NCI-H2227 treated with DMSO at 0.1 percent for 48 hours (cell line): ENCODE measurements at regions not wholly inside any gene's neighbourhood (a gene's known extent, or its start where the extent isn't known, plus 50 kb on each side); places are given as distances from the start of the nearest gene placed in this dataset.
"Not testable (repeated sequence)": the region's sequence is repeated elsewhere in the genome, so short reads cannot be mapped to it uniquely, and the experiment has no call there.

Source experiments
- DNase-seq: peaks from one replicate; lab custom pipeline; 2025; lab: John Stamatoyannopoulos, UW

DNA sequence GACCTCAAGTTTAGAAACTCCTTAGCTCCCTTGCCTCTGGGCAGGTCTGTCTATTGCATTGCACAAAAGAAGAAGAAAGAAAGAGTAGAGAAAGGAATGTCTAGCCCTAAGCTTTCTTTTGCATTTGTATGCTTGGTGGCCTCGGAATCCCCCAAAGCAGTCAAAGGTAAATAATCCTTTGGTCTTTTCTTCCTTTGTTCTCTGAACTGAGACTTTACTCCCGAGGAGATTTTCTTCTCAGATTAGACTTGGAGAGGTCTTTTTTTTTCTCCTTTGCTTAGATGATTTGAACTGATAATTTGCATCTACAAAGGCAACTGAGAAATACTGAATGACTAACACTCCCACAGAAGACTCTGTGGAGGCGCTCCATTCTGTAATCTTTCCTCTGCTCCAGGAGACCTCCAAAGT is 93.2 kb downstream of the AKR1D1 start:
- DNase-seq, result no peak

DNA sequence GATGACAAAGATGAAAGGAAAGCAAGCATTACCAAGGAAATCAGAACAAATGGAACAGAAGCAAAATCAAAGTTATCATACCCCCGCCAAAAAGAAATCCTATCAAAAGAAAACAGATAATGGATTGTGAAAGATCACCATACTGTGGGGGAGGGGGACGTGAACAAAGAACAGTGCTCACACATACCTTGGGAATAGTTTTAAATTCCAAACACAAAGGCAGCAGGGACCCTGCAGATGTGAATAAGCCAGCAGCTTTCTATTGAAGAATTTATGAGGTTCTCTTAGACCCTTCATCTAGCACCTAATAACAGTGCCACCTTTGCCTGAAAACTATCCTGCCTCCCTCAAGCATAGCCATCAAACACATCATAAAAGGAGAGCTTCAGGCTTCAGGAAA is 94.0 kb downstream of the AKR1D1 start:
- no peak for DNase-seq

DNA sequence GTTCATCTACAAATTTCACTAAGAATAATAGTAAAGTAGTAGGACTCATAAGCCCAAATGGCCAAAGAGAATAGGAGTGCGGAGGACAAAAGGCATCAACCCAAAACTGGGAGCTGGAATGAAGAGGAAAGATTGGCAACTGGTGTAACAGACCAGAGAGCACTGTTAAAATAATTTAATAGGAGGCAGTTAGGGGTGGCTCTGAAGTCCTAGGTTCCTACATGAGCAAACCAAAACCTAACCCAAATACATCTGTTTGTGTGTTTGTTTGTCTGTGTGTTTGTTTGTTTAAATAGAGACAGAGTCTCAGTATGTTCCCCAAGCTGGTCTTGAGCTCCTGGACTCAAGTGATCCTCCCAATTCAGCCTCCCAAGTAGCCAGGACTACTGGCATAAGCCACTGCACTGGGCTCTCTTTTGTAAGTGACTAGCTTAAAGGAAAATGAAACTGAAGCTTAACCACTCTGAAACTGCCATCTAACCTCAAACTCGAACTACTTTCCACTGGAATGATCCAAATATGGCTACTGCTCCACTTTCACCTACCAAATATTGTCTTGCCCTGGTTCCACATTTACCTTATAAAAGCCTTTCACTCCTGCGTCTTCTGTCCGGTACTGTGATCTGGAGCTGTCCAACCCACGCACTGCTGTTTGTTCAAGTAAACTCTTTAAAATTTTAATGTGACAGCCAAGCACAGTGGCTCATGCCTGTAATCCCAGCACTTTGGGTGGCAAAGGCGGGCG is 94.9 kb downstream of the AKR1D1 start:
- no peak for DNase-seq

DNA sequence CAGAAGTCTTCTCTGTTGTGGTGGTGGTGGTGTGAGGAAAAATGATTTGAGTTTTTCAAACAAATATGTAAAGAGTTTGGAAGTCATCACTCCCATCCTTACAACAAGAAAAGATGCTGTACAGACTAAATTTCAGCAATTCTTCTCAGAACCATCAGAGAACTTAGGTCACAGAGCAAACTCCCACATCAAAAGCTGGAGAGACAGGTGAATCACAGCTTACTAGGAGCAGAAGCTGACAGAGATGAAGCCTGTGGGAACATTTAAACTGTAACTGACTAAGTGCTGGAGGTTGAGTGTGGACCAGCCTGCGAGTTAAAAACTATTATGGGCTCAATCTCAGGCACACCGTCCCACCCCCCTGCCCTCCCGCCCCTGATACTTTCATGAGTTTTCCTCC is 97.3 kb downstream of the AKR1D1 start:
- no peak for DNase-seq

DNA sequence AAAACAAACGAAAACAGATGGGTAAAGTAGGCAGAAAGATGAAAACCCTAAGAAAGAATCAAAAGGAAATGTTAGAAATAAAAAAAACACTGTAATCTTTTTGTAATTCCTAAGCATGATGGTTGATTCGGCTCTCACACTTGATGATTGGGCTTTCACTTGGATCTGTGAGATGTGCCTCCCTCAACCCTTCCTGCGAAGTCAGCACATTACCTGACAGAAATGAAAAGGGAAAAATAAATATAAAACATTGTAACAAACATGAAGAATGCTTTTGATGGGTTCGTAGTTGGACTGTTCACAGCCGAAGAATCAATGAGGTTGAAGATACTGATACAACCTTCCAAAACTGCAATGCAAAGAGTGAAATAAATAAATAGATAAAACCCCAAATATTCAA is 99.8 kb downstream of the AKR1D1 start:
- no peak for DNase-seq

DNA sequence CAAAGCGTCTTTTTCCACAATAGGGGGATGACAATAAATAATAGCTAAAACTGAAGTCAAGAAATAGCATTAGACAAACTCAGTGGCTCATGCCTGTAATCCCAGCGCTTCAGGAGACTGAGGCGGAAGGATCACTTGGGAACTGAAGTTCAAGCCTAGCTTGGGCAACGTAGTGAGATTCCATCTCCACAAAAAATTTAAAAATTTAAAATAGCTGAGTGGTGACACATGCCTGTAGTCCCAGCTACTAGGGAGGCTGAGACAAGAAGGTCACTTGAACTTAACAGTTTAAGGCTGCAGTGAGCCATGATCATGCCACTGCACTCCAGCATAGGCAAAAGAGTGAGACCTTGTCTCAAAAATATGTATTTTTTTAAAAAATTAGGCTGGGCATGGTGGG is 107.9 kb downstream of the AKR1D1 start:
- no peak for DNase-seq

DNA sequence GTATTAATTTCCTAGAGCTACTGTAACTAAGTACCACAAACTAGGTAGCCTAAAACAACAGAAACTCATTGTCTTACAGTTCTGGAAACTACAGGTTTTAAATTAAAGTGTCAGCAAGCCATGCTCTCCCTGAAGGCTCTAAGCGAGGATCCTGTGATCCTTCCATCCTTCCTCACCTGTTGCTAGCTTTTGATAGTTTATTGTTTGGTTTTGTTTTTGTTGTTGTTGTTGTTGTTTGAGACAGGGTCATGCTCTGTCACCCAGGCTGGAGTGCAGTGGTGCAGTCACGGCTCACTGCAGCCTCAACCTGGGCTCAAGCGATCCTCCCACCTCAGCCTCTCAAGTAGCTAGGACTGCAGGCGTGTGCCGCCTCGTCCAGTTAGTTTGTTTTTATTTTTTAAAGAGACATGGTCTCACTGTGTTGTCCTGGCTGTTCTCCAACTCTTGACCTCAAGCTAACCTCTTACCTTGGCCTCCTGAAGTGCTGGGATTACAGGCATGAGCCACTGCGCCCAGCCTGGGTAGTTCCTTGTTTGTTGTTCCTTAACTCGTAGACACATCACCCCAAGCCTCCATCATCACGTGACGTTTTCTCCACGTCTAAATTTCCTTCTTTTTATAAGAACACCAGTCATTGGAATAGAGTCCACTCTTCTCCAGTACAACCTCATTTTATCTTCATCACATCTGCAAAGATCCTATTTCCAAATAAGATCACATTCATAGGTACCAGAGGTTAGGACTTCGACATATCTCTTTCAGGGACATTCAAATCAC is 109.1 kb downstream of the AKR1D1 start:
- no peak for DNase-seq

DNA sequence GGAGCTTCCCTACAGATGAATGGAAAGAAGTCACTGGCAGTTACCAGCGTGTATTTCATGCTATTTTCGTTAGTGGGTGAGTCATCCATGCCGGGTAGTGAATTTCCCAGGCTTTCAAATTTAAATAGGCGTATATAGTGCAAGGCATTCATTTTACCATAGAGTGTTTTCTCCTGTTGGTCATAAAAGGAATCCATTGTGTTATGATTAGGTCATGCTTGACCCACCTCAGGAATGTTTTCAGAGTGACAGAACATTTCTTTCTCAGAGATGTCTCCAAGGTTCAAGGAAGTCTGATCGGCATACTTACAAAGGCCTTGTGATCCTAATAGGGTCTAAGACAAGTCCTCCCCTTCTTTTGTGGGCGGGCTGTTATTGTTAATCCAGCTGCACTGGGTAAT is 110.7 kb downstream of the AKR1D1 start:
- DNase-seq, result no peak

DNA sequence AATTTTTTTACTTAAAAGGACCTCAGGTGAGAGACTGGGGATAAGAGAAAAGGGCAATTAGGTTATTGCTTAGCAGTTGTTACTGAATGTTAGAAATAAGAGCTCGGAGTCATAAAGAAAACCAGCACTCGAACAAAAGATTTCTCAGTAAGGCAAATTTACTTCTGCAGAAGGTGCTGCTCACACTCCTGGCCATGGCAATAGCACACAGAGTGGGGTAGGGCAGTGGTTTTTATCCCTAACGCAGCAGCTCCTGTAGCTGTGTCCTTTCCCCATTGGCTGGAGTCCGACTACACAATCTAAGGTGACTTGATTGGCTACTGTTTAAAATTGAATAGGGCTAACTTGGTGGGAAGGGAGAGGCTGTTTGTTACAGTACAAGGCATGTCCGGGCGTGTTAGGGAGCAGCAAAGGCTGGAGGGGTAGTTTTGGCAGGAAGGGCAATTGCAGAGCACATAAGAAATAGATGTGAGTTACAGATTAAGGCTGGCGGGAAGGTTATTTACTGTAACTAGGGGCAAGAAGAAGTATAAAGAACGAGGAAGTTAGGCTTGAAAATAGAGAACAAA is 112.1 kb downstream of the AKR1D1 start:
- DNase-seq, result no peak

DNA sequence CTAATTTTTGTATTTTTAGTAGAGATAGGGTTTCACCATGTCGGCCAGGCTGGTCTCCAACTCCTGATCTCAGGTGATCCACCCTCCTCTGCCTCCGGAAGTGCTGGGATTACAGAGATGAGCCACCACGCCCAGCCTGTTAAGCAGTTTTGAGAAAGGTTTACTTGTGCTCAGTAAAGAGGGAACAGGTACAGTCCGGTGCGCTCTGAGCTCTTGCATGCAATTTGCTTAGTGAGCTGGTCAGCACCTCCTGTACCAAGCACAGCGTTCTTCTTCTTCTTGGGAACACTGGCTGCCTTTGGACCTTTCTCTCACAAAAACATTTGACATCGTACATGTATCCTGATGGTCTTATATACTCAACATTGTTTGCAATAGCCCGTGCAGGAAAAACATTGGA is 118.3 kb downstream of the AKR1D1 start:
- DNase-seq, result no peak

DNA sequence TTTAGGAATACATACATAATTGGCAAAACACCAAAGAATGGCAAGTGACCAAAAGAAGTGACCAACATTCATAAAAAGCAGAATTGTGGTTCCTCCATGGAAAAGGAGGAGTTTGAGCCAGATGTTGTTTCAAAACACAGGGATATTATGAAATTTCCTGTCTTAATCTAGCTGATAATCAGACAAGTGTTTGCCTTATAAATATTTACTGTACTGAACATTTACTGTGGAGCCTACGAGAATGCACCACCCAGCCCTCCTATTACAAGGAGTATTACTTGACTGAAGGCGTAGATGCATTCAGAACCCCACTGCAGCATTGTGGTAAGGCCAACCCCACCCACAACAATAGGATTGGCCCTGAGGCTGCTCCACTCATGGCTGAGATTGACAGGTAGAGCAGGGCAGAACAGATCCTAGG is 118.9 kb downstream of the AKR1D1 start:
- DNase-seq, result no peak

DNA sequence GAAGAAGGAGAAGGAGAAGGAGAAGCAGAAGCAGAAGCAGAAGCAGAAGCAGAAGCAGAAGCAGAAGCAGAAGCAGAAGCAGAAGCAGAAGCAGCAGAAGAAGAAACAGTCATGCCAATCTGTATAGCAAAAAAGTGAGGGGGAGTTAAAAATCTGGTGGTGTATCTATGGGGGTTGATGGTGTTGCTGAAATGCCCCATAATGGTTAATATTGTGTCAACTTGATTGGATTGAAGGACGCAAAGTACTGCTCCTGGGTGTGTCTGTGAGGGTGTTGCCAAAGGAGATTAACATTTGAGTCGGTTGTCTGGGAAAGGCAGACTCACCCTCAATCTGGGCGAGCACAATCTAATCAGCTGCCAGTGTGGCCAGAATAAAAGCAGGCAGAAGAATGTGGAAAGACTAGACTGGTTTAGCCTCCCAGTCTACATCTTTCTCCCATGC is 120.3 kb downstream of the AKR1D1 start:
- not testable (repeated sequence) for DNase-seq

DNA sequence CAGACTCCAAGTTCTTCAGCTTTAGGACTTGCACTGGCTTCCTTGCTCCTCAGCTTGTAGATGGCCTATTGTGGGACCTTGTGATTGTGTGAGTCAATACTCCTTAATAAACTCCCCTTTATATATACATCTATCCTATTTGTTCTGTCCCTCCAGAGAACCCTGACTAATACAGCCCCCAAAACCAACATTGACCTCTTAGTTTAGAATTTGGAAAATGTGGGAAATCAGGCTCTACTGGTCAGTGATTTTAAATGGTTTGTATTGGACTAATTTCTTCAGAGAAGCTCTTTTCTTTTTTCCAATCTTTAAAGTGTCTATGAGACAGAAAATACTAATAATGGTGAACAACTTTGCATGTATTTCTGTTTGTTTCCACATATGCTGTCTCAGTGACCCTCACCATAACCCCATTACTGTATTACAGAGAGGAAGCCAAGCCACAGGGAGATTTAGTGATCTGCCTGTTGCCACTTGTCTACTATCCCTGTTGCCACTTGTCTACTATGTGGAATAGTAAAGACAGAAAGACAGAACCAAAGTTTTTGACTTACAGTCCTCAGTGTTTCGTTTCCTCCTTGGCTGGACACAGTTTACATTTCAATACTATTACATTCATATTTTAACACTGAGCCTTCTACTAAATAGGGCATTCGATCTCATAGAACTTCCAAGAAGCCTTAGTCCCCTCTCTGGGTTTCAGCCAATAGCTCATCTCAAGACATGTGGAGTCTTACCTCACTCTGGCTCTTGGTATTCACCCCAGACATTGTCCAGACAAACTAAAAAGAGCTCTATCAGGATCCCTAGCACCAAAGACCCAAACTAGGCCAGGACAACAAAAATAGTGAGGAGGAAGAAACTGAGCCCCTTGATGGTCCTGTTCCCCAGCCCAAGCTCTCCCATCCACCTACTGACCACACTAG is 121.0 kb downstream of the AKR1D1 start:
- DNase-seq, result no peak

DNA sequence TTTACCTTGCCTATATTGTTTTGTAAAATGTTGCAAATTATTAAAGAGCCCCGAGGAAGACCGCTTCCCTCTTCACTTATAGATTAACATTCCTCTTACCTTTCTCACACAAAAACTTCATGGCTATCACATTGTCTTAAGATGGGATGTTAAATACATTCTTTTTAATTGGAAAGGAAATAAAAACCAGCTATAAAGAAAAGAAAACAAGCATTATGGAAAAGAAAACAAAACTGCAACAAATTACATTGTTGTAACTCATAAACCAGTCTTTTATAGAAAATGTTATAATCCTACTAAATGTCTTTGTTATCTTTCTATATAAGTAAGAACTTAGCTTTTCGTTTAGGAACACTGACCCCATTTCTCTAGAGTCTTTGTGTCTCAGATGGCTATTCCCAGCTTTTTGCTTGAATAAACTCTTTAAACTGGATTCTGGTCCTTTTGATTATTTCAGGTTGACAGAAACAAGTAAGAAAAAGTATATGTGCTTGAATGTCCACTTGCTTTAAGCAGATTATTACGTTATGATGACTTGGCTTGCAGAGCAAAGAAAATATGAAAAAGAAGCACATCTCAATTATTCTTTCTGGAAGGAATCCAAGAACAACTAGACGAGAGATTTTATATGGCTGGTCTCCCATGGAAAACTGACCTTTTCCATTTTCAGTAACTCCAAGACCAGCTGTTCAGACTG is 128.2 kb downstream of the AKR1D1 start:
- DNase-seq, result peak; percentile 48

DNA sequence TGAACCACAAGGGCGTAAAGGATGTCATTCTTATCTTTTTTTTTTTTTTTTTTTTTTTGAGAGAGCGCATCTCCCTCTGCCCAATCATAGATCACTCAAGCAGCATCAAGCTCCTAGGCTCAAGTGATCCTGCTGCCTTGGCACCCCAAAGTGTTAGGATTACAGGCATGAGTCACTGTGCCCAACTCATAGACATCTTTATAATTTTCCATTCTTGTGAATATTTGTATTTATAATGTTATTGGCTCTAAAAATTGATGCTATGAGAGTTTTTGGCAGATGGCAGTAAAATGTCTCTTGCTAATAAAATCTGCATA is 128.7 kb downstream of the AKR1D1 start:
- DNase-seq, result no peak

DNA sequence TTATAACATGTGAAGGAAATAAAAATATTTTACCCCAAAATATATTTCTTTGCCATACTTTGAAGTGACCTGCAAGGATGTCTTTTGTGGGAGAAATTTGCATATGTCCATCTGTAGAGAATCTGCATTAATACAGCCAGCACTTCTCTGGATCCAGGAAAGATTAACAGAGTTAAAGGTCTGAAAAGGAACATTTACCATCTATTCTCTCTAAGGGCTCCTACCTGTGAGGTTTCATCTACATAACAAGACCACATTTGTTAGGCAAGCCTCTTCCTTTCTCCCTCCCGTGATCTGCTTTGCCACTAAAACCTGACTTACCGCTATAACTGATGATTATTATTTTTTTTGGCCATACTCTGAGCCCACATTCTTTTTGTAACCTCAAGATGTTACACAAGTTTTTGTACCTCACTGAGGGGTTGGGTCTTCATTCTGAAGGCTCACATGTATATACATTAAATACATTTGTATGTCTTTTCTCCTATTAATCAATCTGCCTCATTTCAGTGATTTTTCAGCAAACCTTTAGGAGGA is 129.4 kb downstream of the AKR1D1 start:
- no peak for DNase-seq

DNA sequence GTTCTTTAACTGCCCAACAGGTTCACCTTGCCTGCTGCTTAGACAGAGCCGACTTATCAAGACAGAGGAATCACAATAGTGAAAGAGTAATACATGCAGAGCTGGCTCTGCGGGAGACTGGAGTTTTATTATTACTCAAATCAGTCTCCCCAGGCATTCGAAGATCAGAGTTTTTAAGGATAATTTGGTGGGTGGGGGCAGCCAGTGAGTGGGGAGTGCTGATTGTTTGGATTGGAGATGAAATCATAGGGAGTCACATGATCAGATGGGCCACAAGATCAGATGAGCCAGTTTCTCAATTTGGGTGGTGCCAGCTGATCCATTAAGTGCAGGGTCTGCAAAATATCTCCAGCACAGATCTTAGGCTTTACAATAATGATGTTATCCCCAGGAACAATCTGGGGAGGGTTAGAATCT is 131.3 kb downstream of the AKR1D1 start:
- no peak for DNase-seq

DNA sequence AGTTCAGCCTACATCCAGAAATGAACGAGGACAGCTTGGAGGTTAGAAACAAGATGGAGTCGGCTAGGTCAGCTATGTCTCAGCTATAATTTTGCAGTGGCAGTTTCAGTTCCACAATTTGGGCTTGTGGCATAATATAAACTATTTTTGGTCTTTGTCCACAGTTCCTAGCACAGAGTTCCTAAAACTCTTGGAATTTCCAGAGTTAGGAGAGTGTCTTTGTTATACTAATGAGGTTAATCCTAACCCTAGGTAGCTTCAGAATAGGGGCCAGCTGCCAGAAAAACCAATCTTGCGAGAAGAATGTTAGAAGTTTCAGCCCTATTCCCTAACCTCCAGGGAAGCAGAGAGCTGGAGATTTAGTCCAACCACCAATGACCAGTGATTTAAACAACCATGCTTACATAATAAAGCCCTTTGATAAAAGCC is 131.9 kb downstream of the AKR1D1 start:
- no peak for DNase-seq

DNA sequence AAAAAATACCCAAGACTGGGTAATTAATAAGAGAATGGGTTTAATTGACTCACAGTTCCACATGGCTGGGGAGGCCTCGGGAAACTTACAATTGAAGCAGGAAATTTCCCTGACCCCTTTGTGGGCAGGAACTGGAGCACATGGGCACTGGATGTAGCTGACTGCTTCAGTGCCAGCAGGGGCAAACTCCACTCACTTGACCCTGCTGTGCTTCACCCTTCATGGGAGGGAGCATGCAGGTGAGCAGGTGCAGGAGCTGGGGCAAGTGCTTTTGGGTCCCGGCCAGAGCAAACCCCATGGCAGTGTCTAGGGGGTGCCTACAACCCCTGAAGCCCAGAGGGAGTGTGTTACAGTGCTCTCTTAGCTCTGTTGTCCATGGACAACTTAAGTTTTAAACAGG is 132.6 kb downstream of the AKR1D1 start:
- no peak for DNase-seq

DNA sequence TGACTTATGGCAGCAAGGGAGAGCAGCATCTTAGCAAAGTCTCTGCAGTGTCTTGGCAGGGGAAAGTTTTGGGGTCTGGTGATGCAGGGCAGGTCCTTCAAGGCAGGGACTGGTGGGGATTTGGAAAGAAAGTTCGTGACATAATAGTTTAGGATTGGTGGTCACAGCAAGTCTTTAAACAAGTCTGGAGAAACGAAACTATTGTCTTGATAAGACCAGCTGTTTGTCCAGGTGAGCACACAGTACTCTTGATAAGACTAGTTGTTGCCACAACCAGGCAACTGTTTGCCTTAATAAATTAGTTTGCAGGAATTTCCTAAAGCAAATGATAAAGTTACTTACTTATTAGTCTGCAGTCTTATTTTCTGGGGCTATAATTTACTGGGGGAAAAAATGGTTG is 136.1 kb downstream of the AKR1D1 start:
- no peak for DNase-seq

DNA sequence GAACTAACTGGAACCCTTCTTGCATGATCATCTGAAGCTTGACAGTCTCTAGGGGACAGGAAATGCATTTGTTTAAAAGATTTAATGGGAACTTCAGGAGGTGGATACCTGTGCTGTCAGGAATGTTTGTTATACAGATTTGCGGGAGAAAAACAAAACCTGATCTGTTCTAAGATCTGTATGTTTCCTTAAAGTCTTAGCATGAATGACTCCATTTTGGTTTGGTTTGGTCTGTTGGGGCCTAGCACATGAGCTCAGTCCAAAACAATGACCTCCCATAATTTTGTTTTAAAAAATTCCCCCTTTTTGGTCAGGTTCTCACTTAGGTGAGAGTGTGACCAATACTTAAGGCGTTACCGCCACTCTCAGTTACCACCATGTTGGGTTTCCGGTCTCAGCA is 138.7 kb downstream of the AKR1D1 start:
- DNase-seq, result no peak
